ENCODE measurements at regions not wholly inside any gene's neighbourhood (a gene's known extent, or its start where the extent isn't known, plus 50 kb on each side); places are given as distances from the start of the nearest gene placed in this dataset.

- TF ChIP-seq CTCF (IDR thresholded peaks at IDR 0.05; ENCODE audit: unreplicated experiment in 3 of 3) = no peak
- Mint-ChIP-seq H3K9me3 (peaks cover 6% of the 10 kb centered on the region), H3K36me3 (ENCODE audit: low read depth) (no peaks in the 10 kb centered on the region), H3K27ac (no peak overlapping the region), H3K27me3 (ENCODE audit: low read depth) (no peaks in the 10 kb centered on the region), H3K4me1 (no peaks in the 10 kb centered on the region), H3K4me3 (no peak overlapping the region)
Measured at GRCh38 chr20:12311094-12311865, 393.6 kb downstream of the BTBD3 start.

- H3K27ac Mint-ChIP-seq = no peak overlapping the region
- no peak overlapping the region for H3K4me3 Mint-ChIP-seq
- H3K27me3 Mint-ChIP-seq (ENCODE audit: low read depth) = no peaks in the 10 kb centered on the region
- H3K36me3 Mint-ChIP-seq (ENCODE audit: low read depth) = no peaks in the 10 kb centered on the region
- TF ChIP-seq CTCF (IDR thresholded peaks at IDR 0.05; ENCODE audit: unreplicated experiment in 3 of 3) = no peak
- no peaks in the 10 kb centered on the region for H3K9me3 Mint-ChIP-seq
- H3K4me1 Mint-ChIP-seq = no peaks in the 10 kb centered on the region
Measured at GRCh38 chr20:12315652-12316051, 398.0 kb downstream of the BTBD3 start.

GRCh38 chr20:12316794-12317193 lies 399.1 kb downstream of the BTBD3 start:
- H3K4me1 Mint-ChIP-seq = peaks cover 5% of the 10 kb centered on the region

GRCh38 chr20:12317433-12317832 lies 399.7 kb downstream of the BTBD3 start:
- TF ChIP-seq CTCF (IDR thresholded peaks at IDR 0.05; ENCODE audit: unreplicated experiment in 3 of 3) = no peak
- Mint-ChIP-seq H3K27ac (no peak overlapping the region), H3K4me3 (no peak overlapping the region), H3K4me1 (peaks cover 8% of the 10 kb centered on the region), H3K9me3 (no peaks in the 10 kb centered on the region), H3K27me3 (ENCODE audit: low read depth) (no peaks in the 10 kb centered on the region), H3K36me3 (ENCODE audit: low read depth) (no peaks in the 10 kb centered on the region)

More at GRCh38 chr20:12316794-12317193, 399.1 kb downstream of the BTBD3 start:
- Mint-ChIP-seq H3K27me3 (ENCODE audit: low read depth) (no peaks in the 10 kb centered on the region), H3K36me3 (ENCODE audit: low read depth) (no peaks in the 10 kb centered on the region), H3K9me3 (no peaks in the 10 kb centered on the region), H3K27ac (no peak overlapping the region), H3K4me3 (no peak overlapping the region)
- no peak for TF ChIP-seq CTCF (IDR thresholded peaks at IDR 0.05; ENCODE audit: unreplicated experiment in 3 of 3)

- no peaks in the 10 kb centered on the region for H3K36me3 Mint-ChIP-seq (ENCODE audit: low read depth)
- H3K4me3 Mint-ChIP-seq = no peak overlapping the region
- H3K27me3 Mint-ChIP-seq (ENCODE audit: low read depth) = no peaks in the 10 kb centered on the region
- H3K9me3 Mint-ChIP-seq = no peaks in the 10 kb centered on the region
- H3K4me1 Mint-ChIP-seq = peaks cover 8% of the 10 kb centered on the region
- no peak overlapping the region for H3K27ac Mint-ChIP-seq
- no peak for TF ChIP-seq CTCF (IDR thresholded peaks at IDR 0.05; ENCODE audit: unreplicated experiment in 3 of 3)
Measured at GRCh38 chr20:12318043-12318442, 400.4 kb downstream of the BTBD3 start.

- no peaks in the 10 kb centered on the region for H3K27me3 Mint-ChIP-seq (ENCODE audit: low read depth)
- H3K4me3 Mint-ChIP-seq = no peak overlapping the region
- peak overlapping the region; percentile 17 to 76 (median 32) for H3K27ac Mint-ChIP-seq
- H3K36me3 Mint-ChIP-seq (ENCODE audit: low read depth) = no peaks in the 10 kb centered on the region
- no peak for TF ChIP-seq CTCF (IDR thresholded peaks at IDR 0.05; ENCODE audit: unreplicated experiment in 3 of 3)
- peaks cover 8% of the 10 kb centered on the region for H3K4me1 Mint-ChIP-seq
- no peaks in the 10 kb centered on the region for H3K9me3 Mint-ChIP-seq
Measured at GRCh38 chr20:12321736-12322135, 404.0 kb downstream of the BTBD3 start.

All from nephron (organoid).